Activated T-helper 1 cell treated with anti-CD3 and anti-CD28 coated beads, Interleukin-2, amount 50 U/mL, for 16 hours (primary cell): ENCODE measurements at regions not wholly inside any gene's neighbourhood (a gene's known extent, or its start where the extent isn't known, plus 50 kb on each side); places are given as distances from the start of the nearest gene placed in this dataset.
"Not testable (repeated sequence)": the region's sequence is repeated elsewhere in the genome, so short reads cannot be mapped to it uniquely, and the experiment has no call there.

Source experiments
- DNase-seq, 2 donors: peaks; one replicate each; pipeline ENCODE4 v3.0.0-alpha.2; 2020; ENCODE audit warnings: low read depth in 1 of 2, low spot score in 1 of 2

DNA sequence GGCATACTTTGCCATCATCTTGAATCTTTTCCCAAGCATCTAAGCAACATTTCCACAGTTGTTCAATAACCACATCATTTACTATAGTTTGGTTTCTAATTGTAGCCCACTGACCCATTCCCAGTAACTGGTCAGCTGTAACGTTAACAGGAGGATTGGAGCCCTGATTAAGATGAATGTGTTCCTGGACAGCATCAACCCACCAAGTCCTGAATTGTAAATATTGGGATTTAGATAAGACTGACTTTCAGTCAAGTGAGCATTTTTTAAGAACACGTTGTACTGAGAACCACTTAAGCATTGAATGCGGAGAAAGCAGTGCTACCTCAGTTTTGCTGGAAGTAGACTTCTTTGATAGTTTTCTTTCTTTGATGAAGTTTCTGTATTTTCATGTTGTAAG lies 53.3 kb upstream of the ARL4D start:
- DNase-seq: not testable (repeated sequence)

DNA sequence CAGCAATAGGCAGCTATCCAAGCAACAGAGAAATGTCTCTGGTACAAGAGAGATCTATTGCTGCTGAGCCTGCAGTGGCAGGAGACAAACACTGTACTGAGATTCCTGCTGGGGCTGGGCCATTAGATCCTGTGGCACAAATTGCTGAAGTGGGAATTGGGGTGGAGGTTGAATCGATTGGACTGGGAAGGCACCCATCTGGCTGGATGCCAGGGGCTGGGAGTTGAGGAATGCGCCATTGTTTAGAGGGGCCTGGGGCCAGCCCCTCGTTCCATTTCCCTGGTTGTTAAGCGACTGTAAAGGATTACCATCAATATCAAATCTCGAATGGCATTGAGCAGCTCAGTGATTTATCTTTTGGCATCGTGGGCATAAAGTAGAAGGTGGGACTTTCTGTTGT lies 54.1 kb upstream of the ARL4D start:
- no peak for DNase-seq

DNA sequence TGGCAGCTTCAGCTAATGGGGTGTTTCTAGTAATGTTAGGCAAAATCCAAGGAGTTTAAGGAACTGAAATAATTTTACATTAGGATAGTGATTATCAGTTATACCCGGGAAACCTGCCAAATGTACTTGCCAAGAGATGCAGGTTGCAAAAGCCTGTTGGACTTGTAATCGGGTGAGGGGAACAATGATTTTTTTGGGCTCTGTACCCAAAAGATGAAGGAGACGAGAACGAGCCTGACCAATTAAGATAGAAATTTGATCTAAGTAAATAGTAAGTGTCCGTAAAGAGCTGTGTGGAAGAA lies 56.3 kb upstream of the ARL4D start:
- DNase-seq: no peak

DNA sequence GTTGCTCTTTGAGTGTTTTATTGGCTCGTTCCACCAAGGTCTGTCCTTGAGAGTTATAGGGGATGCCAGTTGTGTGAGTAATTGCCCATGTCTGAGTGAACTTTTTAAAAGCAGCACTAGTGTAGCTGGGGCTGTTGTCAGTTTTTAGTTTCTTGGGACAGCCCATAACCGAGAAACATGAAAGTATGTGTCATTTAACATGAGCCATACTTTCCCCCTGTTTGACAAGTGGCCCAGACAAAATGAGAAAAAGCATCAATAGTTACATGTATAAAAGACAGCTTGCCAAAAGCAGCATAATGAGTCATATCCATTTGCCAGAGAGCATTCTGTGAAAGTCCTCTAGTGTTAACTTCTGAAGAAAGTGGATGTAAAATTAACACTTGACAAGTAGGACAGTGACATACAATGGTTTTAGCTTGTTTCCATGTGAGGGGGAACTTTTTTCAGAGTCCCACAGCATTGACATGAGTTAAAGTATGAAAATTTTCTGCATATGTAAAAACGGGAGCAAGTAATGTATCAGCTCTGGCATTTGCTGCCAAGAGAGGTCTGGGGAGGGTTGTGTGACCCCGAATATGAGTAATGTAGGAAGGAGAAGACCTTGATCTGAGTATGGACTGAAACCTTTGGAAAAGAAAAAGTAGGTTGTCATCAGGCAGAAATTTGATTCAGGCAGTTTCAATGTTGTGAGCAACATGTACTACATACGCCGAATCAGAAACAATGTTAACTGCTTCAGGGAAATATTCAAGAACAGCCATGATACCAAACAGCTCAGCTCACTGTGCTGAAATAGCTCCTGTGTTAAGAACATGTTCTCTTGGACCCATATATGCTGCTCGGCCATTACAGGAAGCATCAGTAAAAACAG lies 56.8 kb upstream of the ARL4D start:
- no peak for DNase-seq

DNA sequence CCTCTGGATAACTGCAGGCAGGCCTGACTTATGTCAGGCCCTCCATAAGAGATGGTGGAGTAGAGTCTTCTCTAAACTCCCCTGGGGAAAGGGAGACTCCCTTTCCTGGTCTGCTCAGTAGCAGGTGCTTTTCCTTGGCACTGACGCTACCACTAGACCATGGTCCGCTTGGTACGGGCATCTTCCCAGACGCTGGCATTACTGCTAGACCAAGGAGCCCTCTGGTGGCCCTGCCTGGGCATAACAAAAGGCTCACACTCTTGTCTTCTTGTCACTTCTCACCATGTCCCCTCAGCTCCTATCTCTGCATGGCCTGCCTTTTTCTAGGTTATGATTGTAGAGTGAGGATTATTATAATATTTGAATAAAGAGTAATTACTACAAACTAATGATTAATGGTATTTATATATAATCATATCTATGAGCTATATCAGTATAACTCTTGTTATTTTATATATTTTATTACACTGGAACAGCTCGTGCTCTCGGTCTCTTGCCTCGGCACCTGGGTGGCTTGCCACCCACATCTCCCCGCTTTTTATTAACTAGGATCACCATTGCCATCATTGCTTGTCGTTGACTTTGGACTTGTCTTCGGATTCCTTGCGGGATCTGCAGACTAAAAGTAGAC lies 59.8 kb upstream of the ARL4D start:
- peak; percentile 31 to 36 for DNase-seq

DNA sequence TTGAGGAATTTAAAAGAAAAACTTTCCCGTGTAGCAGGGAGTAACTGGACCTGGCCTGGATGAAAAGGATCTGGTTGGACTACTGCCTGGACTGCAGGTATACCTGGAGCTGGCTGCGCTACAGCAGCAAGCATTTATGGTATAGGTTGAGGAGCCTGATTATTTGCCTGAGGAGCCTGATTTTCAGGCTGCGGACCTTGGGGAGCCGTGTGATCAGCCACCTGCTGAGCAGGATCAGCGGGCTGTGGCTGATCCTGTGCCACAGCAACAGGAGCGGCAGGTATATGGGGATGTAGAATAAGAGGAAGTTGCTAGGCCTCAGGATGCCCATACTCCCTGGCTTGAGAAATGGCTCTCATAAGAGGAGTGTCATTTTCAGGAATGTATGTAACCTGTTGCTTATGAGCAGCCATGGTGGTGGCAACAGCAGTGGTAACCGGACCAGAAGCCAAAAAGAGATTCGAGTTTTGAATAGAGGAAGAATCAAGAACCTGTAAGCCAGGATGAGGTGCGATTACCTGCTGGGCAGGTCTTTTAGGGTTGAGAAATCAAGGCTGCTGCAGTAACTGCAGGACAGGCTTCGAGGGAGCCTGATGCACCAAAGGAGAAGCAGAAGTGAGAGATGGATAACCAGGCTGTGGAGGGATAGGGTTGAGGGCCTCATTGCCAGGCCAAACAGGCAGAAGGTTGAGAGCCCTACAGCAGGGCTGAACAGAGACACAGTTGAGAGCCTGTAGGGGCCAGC lies 60.9 kb upstream of the ARL4D start:
- DNase-seq: no peak

DNA sequence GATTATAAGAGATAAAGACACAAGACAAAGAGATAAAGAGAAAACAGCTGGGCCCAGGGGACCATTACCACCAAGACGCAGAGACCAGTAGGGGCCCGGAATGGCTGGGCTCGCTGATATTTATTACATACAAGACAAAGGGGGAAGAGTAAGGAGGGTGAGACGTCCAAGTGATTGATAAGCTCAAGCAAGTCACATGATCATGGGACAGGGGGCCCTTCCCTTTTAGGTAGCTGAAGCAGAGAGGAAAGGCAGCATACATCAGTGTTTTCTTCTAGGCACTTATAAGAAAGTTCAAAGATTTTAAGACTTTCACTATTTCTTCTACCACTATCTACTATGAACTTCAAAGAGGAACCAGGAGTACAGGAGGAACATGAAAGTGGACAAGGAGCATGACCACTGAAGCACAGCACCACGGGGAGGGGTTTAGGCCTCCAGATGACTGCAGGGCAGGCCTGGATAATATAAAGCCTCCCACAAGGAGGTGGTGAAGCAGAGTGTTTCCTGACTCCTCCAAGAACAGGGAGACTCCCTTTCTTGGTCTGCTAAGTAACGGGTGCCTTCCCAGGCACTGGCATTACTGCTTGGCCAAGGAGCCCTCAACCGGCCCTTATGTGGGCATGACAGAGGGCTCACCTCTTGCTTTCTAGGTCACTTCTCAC lies 63.9 kb upstream of the ARL4D start:
- DNase-seq: no peak

DNA sequence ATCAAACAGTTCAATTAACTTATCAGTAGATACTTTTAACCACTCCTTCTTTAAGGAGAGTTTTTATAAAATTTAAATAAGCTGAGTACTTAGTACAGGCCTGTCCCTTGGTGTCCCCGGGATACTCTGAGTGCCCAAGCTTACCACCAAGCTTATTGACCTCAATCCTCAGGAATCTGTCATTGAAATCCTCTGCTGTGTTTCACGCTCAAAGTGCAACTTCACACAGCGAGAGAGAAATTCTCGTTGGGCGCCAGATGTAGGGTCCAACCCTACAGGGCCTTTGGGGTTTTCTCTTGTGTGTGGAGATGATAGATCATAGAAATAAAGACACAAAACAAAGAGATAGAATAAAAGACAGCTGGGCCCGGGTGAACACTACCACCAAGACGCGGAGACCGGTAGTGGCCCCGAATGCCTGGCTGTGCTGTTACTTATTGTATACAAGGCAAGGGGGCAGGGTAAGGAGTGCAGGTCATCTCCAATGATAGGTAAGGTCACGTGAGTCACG lies 65.3 kb upstream of the ARL4D start:
- DNase-seq: no peak

DNA sequence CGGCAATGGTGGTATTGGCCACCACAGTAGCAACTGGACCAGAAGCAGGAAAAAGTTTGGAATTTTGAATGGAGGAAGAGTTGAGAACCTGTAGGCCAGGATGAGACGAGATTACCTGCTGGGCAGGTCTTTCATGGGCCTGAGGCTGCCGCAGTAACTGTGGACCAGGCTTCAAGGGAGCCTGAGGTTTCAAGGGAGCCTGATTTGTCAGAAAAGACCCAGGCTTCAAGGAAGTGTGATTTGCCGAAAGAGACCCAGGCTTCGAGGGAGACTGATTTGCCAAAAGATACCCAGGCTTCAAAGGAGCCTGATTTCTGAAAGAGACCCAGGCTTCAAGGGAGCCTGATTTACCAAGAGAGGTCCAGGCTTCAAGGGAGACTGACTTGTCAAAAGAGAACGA lies 66.6 kb upstream of the ARL4D start:
- no peak for DNase-seq

DNA sequence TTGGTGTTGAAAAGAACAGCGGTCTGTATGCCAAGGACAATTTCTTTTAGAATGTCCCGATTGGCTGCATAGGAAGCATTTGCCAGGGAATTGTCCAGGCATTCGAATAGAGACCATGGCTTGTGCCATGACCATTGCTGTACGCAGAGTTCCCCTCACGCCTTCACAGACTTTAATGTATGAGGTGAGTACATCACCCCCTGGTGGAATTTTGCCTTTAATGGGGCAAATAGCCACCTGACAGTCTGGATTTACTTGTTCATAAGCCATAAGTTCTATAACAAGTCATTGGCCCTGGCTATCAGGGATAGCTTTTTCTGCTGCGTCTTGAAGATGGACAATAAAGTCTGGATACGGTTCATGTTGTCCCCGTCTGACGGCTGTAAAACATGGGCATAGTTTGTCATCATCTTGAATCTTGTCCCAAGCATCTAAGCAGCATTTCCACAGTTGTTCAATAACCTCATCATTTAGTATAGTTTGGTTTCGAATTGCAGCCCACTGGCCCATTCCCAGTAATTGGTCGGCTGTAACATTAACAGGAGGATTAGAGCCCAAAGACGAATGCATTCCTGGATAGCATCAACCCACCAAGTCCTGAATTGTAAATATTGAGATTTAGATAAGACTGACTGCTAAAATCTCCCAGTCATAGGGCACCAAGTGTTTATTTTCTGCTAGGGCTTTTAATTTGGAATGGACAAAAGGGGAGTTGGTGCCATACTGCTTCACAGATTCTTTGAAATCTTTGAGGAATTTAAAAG lies 67.7 kb upstream of the ARL4D start:
- DNase-seq: no peak

DNA sequence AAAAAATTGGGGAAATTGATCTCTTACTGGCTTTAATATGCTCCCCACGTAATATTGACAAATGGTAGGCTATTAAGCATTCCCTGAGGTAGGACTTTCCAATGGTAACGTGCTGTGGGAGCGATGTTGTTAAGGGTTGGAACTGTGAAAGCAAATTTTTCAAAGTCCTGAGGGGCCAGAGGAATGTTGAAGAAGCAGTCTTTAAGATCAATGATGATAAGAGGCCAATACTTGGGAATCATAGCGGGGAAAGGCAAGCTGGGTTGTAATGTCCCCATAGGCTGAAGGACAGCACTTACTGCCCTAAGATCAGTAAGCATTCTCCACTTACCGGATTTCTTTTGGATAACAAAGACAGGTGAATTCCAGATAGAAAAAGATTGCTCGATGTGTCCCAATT lies 69.6 kb upstream of the ARL4D start:
- DNase-seq: no peak

DNA sequence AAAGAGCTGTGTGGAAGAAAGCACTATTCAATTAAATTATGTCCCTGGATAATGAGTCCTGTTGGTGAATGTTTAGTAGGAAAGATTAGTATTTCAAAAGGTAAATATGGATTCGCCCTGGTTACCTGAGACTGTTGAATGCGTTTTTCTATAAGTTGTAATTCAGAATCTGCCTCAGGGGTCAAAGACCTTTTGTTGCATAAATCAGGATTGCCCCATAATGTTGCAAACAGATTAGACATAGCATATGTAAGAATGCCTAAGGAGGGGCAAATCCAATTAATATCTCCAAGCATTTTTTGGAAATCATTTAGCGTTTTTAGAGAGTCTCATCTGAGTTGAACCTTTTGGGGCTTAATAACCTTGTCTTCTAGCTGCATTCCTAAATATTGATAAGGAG lies 70.1 kb upstream of the ARL4D start:
- DNase-seq: no peak

DNA sequence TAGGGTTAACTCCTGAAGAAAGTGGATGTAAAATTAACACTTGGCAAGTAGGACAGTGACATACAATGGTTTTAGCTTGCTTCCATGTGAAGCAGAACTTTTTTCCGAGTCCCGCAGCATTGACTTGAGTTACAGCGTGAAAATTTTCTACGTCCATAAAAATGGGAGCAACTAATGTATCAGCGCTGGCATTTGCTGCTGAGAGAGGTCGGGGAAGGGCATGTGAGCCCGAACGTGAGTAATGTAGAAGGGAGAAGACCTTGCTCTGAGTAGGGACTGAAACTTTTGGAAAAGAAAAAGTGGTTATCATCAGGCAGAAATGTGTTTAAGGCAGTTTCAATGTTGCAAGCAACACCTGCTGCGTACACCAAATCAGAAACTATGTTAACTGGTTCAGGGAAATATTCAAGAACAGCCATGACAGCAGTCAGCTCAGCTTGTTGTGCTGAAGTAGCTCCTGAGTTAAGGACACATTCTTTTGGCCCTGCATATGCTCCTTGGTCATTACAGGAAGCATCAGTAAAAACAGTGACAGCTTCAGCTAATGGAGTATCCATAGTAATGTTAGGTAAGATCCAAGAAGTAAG lies 70.9 kb upstream of the ARL4D start:
- no peak for DNase-seq

DNA sequence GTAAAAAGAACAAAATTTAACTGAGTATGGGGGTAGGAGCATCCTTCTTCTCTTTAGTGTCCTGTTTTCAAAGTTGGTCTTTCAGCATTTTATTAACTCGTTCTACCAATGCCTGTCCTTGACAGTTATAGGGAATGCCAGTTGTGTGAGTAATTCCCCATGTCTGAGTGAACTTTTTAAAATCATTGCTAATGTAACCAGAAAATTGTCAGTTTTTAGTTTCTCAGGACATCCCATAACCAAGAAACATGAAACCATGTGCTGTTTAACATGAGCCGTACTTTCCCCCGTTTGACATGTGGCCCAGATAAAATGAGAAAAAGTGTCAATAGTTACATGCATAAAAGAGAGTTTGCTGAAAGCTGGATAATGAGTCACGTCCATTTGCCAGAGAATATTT lies 71.4 kb upstream of the ARL4D start:
- DNase-seq: no peak

DNA sequence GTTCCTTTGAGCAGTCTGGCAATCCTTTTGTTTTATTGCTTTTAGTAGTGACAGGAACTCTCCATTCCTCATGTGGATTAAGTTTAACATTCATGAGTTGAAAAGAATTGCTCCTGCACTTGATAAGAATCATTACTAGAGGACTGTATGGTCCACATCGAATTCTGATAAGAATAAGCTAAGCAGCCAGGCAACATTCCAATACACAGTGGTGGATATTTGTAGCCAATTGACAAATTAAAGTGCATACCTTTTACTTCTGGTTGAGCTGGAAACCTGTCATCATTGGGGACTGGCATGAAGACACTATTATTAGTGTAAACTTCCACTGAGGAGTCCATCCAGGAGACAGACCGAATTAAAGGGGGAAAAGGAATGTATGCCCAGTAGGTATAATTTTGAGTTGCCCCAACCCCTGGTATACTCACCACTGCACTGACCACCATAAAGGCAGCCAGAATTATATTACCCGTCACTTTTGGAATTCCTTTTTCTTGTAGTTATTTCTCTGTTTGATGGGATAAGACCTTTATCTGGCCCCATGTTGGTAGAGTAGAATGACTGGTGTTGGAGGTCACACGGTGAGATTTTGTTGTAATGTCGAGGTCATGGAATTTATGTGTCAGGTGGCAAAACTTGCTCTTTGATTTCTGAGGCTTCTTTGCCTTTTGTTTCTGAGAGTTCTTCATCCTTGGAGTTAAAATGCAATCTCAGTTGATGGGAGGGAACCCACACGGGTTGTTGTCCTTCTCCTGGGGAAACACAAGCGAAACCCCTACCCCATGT lies 72.1 kb upstream of the ARL4D start:
- DNase-seq: no peak

DNA sequence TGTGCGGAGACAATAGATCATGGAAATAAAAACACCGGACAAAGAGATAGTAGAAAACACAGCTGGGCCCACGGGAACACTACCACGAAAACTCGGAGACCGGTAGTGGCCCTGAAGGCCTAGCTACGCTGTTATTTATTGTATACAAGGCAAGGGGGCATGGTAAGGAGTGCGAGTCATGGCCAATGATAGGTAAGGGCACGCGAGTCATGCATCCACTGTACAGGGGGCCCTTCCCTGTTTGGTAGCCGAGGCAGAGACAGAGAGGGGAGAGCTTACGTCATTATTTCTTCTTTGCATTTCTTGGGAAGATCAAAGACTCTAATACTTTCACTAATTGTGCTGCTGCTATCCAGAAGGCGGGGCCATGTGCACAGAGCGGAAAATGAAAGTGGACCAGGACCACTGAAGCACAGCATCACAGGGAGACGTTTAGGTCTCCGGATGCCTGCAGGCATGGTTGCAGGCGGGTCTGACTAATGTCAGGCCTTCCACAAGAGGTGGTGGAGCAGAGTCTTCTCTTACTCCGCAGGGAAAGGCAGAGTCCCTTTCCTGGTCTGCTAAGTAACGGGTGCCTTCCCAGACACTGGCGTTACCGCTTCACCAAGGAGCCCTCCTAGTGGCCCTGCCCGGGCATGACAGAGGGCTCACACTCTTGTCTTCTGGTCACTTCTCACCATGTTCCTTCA lies 74.4 kb upstream of the ARL4D start:
- no peak for DNase-seq

DNA sequence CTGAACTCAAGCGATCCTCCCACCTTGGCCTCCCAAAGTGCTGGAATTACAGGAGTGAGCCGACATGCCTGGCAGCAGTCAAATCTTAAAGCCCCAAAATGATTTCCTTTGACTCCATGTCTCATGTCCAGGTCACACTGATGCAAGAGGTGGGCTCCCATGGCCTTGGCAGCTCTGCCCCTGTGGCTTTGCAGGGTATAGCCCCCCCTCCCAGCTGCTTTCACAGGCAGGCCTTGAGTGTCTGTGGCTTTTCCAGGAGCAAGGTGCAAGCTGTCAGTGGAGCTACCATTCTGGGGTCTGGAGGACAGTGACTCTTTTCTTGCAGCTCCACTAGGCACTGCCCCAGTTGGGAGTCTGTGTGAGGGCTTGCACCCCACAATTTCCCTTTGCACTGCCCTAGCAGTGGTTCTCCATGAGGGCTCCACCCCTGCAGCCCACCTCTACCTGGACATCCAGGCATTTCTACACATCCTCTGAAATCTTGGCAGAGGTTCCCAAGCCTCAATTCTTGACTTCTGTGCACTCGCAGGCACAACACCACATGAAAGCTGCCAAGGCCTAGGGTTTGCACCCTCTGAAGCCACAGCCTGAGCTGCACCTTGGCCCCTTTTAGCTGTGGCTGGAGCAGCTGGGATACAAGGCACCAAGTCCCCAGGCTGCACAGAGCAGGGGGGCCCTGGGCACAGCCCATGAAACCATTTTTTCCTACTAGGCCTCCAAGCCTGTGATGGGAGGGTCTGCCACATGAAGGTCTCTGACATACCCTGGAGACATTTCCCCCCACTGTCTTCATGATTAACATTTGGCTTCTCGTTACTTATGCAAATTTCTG lies 79.3 kb upstream of the ARL4D start:
- no peak for DNase-seq

DNA sequence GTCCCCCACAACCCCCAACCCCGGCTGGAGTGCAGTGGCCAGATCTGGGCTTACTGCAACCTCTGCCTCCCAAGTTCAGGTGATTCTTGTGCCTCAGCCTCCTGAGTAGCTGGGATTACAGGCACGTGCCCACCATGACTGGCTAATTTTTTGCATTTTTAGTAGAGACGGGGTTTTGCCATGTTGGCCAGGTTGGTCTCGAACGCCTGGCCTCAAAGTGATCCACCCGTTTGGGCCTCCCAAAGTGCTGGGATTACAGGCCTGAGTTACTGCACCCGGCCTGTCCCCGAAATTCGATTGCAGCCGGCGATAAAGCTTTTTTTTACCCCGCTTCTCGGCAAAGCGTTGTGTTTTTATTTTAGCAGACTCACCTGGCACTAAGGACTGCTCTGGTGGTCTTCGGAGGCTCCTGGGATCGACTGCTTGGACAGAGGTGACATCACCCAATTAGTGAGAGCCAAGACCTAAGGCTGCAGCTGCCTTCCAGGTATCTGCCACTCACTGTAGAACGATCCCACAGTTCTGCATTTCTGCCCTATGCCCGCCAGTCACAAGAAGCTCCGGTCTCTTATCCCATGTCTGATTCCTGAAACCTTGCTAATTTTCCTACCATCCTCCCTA lies 82.2 kb upstream of the ARL4D start:
- DNase-seq: no peak
